Mesothelial cell of epicardium (in vitro differentiated cells): ENCODE measurements at regions not wholly inside any gene's neighbourhood (a gene's known extent, or its start where the extent isn't known, plus 50 kb on each side); places are given as distances from the start of the nearest gene placed in this dataset.

Experiments used
- DNase-seq, 2 experiments: peaks; one replicate each; pipeline ENCODE4 v3.0.0; 2021; ENCODE audit warnings: low spot score in 2 of 2; ENCODE audit not compliant: unreplicated experiment in 2 of 2
- H3K27ac Mint-ChIP-seq: 2 replicates; pipeline ENCODE4 v1.8.0; 2021; ENCODE audit warnings: mixed read lengths
- H3K27me3 Mint-ChIP-seq: 2 replicates; pipeline ENCODE4 v1.8.0; 2021; ENCODE audit warnings: low read depth, mixed read lengths
- H3K36me3 Mint-ChIP-seq: 2 replicates; pipeline ENCODE4 v1.8.0; 2021; ENCODE audit warnings: mixed read lengths
- H3K4me1 Mint-ChIP-seq: 2 replicates; pipeline ENCODE4 v1.8.0; 2021; ENCODE audit warnings: mixed read lengths
- H3K4me3 Mint-ChIP-seq: 2 replicates; pipeline ENCODE4 v1.8.0; 2021; ENCODE audit warnings: mild to moderate bottlenecking, moderate library complexity, mixed read lengths
- H3K9me3 Mint-ChIP-seq: 2 replicates; pipeline ENCODE4 v1.8.0; 2021; ENCODE audit warnings: mixed read lengths
- CTCF ChIP-seq: fragments of 200-600 bp; sonication (generic); IDR thresholded peaks from one replicate; pipeline ENCODE4 v1.5.0; 2021; ENCODE audit warnings: antibody characterized with exemption; ENCODE audit not compliant: unreplicated experiment

GRCh38 chr9:81468084-81468595 lies 221.2 kb downstream of the TLE1 start:
- DNase-seq: no peak
- H3K27ac Mint-ChIP-seq: no peak overlapping the region
- no peaks in the 10 kb centered on the region for H3K36me3 Mint-ChIP-seq
- peaks cover 11% of the 10 kb centered on the region for H3K4me1 Mint-ChIP-seq
- no peak for TF ChIP-seq CTCF
- H3K27me3 Mint-ChIP-seq: no peaks in the 10 kb centered on the region
- H3K9me3 Mint-ChIP-seq: peaks cover 5% of the 10 kb centered on the region
- H3K4me3 Mint-ChIP-seq: no peak overlapping the region

- peaks cover 11% of the 10 kb centered on the region for H3K4me1 Mint-ChIP-seq
- H3K4me3 Mint-ChIP-seq: no peak overlapping the region
- no peak for DNase-seq
- no peak for TF ChIP-seq CTCF
- H3K36me3 Mint-ChIP-seq: no peaks in the 10 kb centered on the region
- H3K9me3 Mint-ChIP-seq: peaks cover 5% of the 10 kb centered on the region
- H3K27me3 Mint-ChIP-seq: no peaks in the 10 kb centered on the region
- no peak overlapping the region for H3K27ac Mint-ChIP-seq
These were observed 222.4 kb downstream of the TLE1 start for GRCh38 chr9:81466981-81467380.

GRCh38 chr9:81465468-81466011 lies 223.8 kb downstream of the TLE1 start:
- DNase-seq: no peak
- no peak overlapping the region for H3K27ac Mint-ChIP-seq
- TF ChIP-seq CTCF: no peak
- H3K4me3 Mint-ChIP-seq: no peak overlapping the region
- peaks cover 13% of the 10 kb centered on the region for H3K4me1 Mint-ChIP-seq
- no peaks in the 10 kb centered on the region for H3K27me3 Mint-ChIP-seq
- H3K36me3 Mint-ChIP-seq: no peaks in the 10 kb centered on the region
- H3K9me3 Mint-ChIP-seq: peaks cover 5% of the 10 kb centered on the region

GRCh38 chr9:81462801-81463200 lies 226.5 kb downstream of the TLE1 start:
- peaks cover 17% of the 10 kb centered on the region for H3K4me1 Mint-ChIP-seq

GRCh38 chr9:81461196-81461595 lies 228.2 kb downstream of the TLE1 start:
- H3K4me1 Mint-ChIP-seq: peaks cover 23% of the 10 kb centered on the region
- no peak overlapping the region for H3K4me3 Mint-ChIP-seq
- peaks cover 16% of the 10 kb centered on the region for H3K9me3 Mint-ChIP-seq
- no peaks in the 10 kb centered on the region for H3K27me3 Mint-ChIP-seq
- no peak for TF ChIP-seq CTCF
- no peak for DNase-seq
- no peaks in the 10 kb centered on the region for H3K36me3 Mint-ChIP-seq
- H3K27ac Mint-ChIP-seq: no peak overlapping the region

More at GRCh38 chr9:81462801-81463200, 226.5 kb downstream of the TLE1 start:
- DNase-seq: no peak
- peaks cover 16% of the 10 kb centered on the region for H3K9me3 Mint-ChIP-seq
- no peak overlapping the region for H3K27ac Mint-ChIP-seq
- H3K36me3 Mint-ChIP-seq: no peaks in the 10 kb centered on the region
- no peak overlapping the region for H3K4me3 Mint-ChIP-seq
- no peak for TF ChIP-seq CTCF
- H3K27me3 Mint-ChIP-seq: no peaks in the 10 kb centered on the region

- H3K4me1 Mint-ChIP-seq: peaks cover 27% of the 10 kb centered on the region
- no peaks in the 10 kb centered on the region for H3K27me3 Mint-ChIP-seq
- no peak overlapping the region for H3K4me3 Mint-ChIP-seq
- DNase-seq: no peak
- no peak overlapping the region for H3K27ac Mint-ChIP-seq
- H3K36me3 Mint-ChIP-seq: no peaks in the 10 kb centered on the region
- peaks cover 16% of the 10 kb centered on the region for H3K9me3 Mint-ChIP-seq
- no peak for TF ChIP-seq CTCF
These were observed 228.7 kb downstream of the TLE1 start for GRCh38 chr9:81460693-81461092.
